NCI-H1417 treated with DMSO at 0.1 percent for 48 hours (cell line): ENCODE measurements at regions not wholly inside any gene's neighbourhood (a gene's known extent, or its start where the extent isn't known, plus 50 kb on each side); places are given as distances from the start of the nearest gene placed in this dataset.

ENCODE experiments used
- DNase-seq: peaks from one replicate; lab custom pipeline; 2025; lab: John Stamatoyannopoulos, UW

- no peak for DNase-seq
Observed at GRCh38 chr4:154088741-154089140, 299.9 kb upstream of the SFRP2 start.

- no peak for DNase-seq
Observed at GRCh38 chr4:154086247-154086646, 297.4 kb upstream of the SFRP2 start.

GRCh38 chr4:154084864-154085263 lies 296.0 kb upstream of the SFRP2 start:
- DNase-seq = no peak

- DNase-seq = no peak
Observed at GRCh38 chr4:154082760-154083535, 294.1 kb upstream of the SFRP2 start.

GRCh38 chr4:154081391-154081790 lies 292.5 kb upstream of the SFRP2 start:
- DNase-seq = no peak

- no peak for DNase-seq
Observed at GRCh38 chr4:154078504-154079350, 289.8 kb upstream of the SFRP2 start.

GRCh38 chr4:154076921-154077320 lies 288.0 kb upstream of the SFRP2 start:
- DNase-seq = no peak

- DNase-seq = no peak
Observed at GRCh38 chr4:154073107-154073822, 284.4 kb upstream of the SFRP2 start.

- no peak for DNase-seq
Observed at GRCh38 chr4:154067786-154068185, 278.9 kb upstream of the SFRP2 start.

- DNase-seq = no peak
Observed at GRCh38 chr4:154065368-154065767, 276.5 kb upstream of the SFRP2 start.

- no peak for DNase-seq
Observed at GRCh38 chr4:154064244-154064643, 275.4 kb upstream of the SFRP2 start.

- DNase-seq = no peak
Observed at GRCh38 chr4:154049457-154050181, 260.7 kb upstream of the SFRP2 start.

GRCh38 chr4:154047733-154048132 lies 258.9 kb upstream of the SFRP2 start:
- no peak for DNase-seq

GRCh38 chr4:154044742-154045485 lies 256.0 kb upstream of the SFRP2 start:
- no peak for DNase-seq

GRCh38 chr4:154044108-154044531 lies 255.2 kb upstream of the SFRP2 start:
- DNase-seq = no peak

GRCh38 chr4:154041640-154042039 lies 252.8 kb upstream of the SFRP2 start:
- no peak for DNase-seq

- DNase-seq = peak; percentile 91
Observed at GRCh38 chr4:154039435-154040343, 250.8 kb upstream of the SFRP2 start.

GRCh38 chr4:154036856-154037255 lies 248.0 kb upstream of the SFRP2 start:
- no peak for DNase-seq

- DNase-seq = no peak
Observed at GRCh38 chr4:154035341-154035740, 246.5 kb upstream of the SFRP2 start.

GRCh38 chr4:154033921-154034320 lies 245.0 kb upstream of the SFRP2 start:
- DNase-seq = no peak
